ENCODE measurements at regions not wholly inside any gene's neighbourhood (a gene's known extent, or its start where the extent isn't known, plus 50 kb on each side); places are given as distances from the start of the nearest gene placed in this dataset.

DNA sequence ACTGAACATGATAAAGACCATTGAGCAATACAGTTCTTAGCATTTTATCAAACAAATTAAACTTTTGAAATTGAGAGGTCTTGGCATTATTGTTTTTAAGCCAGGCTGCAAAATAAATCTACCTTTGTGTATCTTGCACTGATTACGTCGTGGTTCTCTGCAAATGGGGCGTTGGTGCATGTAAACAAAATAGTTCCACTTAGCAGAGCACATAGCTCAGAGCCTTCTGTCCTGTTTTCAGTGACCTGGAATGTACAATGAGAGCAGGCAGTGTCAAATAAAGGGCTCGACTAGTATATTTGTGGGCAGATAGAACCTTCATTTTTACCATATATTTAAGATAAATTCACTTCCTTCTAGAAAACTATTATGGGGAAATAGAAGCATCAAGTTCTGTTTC is 333.9 kb upstream of the SMIM30 start:
- DNase-seq = no peak

DNA sequence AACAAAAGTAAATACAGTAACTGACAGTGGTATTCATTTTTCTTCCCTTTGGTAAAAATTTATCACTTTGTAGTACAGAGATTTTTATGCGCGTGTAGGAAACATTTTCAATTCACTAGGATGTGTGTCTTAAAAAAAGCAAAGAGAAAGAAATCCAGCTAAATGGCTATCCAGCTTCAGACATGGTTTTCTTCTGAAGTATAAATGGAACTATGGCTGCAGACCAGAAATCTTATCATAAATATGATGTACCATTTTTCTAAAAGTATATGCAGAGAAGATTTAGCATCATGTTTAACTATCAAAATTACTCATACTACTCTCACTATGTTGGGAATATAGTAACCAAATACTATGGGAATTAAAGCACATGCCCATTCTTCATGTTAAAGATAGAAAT is 328.4 kb upstream of the SMIM30 start:
- DNase-seq = no peak

DNA sequence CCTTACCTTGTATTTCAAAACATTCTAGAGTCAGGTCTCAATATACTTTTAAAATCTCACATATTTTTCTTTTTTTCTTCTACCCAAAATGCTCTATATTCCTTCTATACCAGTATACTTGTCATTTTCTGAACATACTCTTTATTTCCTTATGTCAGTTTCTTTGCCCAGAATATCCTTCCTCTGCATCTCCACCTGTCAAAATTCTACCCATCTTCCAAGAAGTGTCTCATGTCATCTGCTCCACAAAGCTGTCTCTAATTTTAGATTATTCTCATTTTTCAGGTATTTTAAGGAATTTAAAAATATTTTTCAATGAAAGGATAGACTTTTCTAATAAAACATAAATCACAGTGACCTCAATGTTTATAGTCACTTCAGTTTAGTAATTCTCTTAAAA is 328.0 kb upstream of the SMIM30 start:
- no peak for DNase-seq

DNA sequence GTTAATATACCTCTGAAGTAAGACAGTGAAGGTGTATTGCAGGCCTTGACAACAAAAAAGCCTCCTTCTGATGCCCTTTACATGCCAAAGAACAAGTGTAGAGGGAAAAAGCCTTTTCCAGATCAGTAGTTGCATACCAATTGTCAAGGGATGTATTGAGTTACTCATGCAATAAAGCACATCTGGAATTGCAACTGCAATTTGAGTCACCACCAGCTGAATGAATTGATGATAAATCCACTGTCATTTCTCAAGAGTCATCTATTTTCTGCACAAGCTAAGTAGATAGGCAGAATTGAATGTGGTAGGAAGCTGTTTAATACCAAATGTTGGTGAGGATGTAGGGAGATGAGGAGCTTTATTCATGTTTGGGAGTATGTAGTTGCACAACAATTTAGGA is 325.9 kb upstream of the SMIM30 start:
- no peak for DNase-seq

DNA sequence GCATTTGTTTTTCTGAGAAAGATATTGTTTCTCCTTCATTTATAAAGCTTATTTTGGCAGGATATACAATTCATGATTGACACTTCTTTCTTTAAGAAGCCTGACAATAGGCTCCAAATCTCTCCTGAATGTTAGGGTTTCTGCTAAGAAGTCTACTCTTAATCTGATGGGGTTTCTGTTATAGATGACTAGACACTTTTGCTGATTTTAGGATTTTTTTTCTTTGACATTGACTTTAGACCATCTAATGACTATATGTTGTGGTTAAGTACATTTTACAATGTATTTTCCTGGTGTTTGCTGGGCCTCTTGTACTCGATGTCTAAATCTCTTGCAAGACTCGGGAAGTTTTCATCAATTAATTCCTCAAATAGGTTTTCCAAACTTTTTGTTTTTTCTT is 321.8 kb upstream of the SMIM30 start:
- no peak for DNase-seq

DNA sequence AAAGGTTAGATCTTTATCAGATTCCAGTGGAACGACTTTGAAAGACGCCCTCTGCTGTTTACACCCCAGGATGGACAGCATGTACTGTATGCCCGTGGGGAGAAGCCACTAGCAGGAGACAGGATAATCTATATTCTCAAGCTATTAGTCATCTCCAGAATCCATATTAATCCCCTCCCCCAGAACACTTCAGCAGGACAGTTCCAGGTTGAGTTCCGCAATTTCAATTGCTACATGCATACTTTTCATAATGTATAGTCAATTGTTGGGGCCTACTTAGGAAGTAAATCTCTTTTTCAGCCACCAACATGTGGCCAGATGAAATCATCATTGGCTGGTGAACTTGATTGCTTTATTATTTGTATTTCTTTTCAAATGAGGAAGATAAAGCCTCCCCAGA is 313.1 kb upstream of the SMIM30 start:
- no peak for DNase-seq

DNA sequence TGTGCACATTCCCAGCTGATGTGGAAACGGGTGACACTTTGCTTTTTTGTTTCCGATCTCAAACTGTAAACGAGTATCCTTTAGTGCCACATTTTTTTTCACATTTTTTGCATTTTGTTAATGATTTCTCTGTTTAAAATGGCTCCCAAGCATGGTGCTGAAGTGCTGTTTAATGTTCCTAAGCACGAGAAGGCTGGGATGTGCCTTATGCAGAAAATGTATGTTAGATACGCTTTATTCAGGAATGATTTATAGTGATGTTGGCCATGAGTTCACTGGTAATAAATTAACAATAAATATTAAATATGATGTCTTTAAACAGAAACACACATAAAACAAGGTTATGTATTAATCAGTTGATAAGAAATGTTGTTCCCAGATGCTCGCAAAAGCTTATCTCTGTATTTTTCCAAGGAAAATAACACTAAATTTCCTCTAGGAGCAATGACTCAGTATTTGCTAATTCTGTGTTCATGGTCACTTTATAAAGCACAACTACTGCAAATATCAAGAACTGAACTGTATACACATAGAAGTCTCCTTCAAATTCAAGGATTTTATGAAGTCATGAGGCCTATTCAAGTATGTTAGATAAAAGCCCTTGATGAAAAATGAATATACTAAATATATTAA is 305.9 kb upstream of the SMIM30 start:
- no peak for DNase-seq

DNA sequence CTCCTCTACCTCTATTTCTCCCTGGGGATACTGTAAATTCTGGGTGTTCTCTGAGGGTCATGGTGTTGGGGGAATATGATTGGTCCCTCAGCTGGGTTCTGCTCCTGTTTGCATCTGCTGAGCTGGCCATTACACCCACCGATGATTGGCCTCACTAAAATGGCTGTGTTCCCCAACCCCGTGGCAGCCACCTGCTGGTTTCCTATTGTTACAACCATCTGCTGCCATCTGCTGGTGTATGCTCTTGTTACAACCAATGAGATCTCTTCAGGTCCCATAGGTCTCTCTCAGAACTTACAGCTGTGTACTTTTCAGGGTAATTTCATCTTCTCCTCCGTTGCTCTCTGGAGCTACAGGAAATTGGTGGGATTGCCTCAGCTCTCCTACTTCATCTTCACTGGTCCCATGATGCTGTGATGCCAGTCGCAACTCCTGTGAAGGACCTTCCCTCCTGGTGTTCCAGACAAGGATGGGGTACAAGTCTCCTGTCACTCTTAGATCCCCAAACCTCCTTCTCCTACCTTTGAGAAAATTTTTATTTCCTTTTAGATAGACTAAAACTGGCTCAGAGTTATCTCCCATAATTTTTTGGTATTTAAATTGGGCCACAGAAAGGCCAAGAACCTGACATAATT is 303.5 kb upstream of the SMIM30 start:
- DNase-seq = peak; percentile 76 to 82

DNA sequence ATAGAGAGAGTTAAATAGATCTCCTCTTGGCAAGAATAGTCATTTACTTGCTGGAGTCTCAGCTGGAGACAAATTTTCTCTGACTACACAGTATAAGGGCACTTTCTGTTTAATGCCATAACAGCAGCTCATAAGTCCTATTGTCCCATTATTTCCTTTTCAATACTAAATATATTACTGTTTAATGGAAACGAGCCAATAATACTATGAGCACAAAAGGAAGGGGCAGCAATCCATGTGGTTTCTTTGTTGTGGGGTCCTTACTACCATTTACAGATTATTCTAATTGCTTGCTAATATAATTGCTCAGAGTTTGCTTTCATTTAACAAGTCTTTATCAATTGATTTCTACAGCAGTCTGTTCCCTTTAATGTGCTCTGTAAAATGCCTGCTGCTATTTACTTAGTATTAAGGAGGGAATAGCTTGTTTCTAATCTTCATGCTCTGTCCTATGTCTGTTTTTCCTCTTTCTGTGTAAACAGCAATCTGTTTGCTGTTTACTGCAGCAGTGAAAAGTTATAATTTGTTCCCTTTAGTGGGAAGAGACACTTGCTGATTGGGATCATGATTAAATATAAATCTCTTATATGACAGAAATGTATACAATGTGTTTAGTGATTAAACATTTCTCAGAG is 296.2 kb upstream of the SMIM30 start:
- no peak for DNase-seq

DNA sequence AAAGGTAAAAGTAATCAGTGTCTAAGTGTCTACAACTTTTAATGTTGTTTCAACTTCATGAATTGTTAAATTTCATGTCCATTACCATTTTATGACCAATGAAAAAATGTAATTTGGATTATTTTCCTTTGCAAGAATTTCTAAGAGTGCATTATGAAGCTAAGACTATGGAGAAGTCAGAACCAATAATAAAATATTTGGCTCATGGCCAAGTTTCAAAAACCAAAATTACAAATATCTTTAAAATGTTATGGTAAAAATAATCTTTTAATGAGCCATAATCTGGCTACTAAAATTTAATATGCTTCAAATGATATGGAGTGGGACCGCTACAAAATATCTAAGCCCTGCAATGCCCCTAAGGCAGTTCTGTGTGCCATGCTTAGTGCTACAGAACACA is 294.1 kb upstream of the SMIM30 start:
- no peak for DNase-seq

DNA sequence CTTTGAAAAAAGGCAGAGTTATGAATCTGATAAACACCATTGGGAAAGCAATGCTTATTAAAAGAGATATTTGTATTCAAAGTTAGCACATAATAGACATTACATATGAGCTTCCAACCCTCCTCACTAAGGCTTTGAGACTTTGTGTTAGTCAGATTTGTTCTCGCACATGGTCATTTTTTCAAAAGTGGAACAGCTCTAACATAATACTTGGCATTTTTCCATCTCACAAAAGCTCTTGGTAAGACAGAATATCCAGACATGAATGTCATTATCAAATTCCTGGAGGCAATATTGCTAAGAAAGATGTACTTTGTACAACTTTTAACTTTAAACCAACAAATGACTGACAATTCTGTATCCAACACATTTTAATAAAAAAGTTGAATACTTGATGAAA is 292.4 kb upstream of the SMIM30 start:
- no peak for DNase-seq

DNA sequence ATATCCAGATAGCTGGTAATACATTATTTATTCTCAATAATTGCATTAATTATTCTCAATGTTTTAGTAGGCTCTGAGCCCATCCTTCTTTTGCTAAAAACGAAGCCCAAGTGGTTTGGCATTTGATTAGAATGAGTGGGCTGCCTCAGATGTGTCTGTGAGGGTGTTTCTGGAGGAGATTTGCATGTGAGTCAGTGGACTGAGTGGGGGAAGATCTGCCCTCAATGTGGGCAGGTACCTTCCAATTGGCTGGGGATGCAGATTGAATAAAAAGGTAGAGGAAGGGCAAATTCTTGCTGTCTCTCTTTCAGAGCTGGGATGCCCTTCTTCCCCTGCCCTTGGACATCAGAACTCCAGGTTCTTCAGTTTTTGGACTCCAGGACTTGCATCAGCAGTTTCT is 290.6 kb upstream of the SMIM30 start:
- no peak for DNase-seq

DNA sequence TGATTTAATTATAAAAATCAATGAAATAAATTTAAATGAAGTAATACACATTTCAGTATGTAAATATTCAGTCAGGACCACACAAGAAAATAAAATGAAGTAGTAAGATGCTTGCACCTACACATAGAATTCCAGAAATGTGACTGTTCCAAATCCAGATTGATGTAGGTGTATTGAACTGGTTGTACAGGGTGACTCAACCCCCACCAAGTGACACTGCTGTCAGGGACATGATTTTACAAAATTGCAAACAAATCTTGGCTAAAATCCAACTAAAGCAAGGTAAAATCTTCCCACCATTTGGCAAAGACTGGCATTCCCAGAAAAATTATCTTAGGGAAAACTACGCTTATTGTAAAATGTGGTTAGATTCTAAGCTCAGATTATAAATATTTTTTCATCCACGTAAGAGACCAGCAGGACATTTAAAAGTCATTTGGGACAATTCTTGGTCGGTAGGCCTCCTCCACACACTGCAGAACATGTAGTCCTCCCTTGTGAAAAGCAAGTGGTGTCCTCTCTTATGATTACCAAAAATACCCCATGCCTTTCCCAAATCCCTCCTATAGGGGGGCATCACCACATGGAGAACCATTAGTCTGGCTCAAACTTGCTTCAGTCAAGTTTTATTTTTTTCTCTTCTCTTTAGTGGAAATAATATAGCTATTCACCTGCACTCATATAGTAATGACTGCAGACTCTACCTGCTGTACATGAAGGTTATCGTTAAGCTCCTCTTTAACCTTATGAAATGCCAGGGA is 287.1 kb upstream of the SMIM30 start:
- DNase-seq = no peak

DNA sequence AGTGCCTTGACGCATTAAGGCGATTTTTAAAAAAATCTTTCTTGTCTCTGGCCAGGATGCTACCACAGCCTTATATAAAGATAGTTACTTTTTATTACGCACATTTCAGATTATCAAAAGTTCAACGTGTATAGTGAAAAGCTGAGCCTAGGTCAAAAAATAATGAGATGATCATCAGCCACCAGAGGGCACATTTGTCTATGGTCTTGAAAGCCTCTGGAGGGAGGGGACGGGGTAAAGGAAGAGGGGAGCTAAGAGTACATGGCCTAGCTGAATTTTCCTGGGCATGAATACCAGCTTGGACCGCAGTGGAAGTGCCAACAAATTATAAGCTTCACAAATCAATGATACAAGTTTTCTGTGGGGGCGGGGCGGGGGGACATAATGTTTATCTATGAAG is 285.9 kb upstream of the SMIM30 start:
- DNase-seq = no peak

DNA sequence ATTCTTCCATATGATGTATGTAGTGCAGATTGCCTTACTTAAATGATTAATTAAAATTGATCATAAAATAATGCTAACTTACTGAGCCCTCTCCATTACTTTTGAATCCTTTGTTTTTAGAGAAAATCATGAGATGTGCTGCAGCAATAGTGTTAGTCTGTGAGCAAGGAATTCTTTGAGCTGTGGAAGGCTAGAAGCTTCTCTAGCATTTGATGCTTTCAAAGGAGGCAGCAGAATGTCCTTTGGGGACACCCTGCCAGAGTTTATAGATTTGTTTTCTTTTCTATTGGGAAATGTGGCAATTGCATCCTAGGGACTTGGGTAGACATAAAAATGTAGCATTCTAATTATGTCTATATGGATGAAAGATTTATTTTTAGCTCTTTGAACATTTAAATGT is 284.1 kb upstream of the SMIM30 start:
- DNase-seq = no peak

DNA sequence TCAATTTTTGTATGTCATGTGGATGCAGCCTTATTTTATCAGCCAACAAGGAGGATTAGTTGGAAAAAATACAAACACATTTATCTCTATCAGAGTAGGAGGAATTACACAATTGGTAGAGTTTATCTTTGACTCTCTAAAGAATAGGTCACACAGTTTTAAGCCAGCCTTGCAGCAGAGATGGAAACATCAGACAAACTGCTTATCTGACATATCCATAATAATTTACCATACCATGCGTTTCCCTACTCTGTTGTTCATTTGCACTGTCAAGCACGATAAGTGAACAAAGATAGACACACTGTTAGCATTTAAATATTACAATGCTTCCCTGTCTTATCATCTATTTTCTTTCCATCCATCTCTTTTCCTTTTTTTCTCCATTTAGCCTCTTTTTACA is 283.7 kb upstream of the SMIM30 start:
- no peak for DNase-seq

DNA sequence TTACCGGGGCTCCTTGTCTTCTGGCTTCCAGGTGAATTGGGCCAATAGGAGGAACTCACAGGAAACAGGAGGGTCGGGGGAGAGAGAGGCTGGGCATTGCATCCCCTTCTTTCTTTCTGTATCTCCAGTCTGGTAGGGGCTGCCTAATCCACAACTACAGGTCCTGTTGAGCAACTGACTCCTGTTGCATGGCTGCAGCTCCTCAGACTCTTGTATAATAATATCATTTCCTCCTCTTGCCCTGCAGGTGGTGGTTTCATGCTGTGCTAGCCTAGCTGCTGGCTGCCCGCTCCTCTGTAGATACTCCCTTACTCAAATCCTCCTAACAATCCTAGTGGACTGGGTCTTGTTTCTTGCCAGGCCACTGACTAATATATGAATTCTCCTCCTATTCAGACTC is 276.5 kb upstream of the SMIM30 start:
- DNase-seq = no peak

DNA sequence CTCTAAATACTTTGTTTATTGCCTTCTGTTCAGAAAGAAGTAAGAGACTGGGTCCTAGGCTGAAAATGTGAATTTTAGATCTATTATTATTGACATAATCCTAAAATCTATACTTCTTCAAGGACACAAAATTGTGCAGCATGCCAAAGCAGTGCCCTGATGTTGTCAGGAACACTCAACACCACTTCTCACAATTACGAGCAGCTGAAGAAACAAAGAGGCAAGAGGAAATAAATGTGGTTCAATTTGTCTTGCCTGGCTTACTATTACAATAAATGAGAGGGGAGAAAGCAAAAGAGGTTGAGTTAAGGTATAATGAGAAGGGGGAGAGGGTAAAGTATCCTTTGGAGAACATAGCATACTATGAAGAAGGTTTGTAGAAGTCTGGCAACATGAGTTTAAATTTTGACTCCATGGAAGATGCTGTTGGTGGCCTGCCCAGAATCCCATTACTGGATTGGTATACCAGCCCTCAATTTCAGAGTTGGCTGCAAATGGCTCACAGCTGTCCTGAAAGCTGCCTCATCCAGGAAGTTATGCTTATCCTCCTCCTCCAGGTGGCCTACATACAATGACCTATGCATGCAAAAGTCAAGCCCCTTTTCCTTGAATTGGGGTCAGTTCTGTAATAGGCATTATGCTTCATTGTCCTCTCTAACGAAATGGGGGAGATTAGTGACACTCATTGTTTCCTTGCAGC is 274.6 kb upstream of the SMIM30 start:
- no peak for DNase-seq

DNA sequence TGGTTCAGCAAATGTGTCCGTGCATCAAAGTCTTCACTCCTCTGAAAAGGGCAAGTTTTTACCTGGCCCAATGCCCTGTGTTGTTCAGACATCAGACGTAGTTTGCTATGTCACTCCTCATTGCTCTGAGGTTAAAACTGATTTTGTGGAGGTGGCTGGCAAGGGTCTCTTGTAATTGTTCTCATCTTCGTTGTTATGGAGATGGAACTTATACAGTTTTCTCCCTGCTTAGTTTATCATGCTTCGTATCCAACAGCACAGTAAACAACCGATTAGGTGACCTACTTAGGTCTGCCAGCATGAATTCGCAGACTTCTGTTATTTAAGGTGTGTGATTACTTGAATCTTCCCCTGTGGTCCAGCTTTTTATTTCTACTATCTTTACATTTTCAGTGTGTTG is 274.1 kb upstream of the SMIM30 start:
- no peak for DNase-seq

DNA sequence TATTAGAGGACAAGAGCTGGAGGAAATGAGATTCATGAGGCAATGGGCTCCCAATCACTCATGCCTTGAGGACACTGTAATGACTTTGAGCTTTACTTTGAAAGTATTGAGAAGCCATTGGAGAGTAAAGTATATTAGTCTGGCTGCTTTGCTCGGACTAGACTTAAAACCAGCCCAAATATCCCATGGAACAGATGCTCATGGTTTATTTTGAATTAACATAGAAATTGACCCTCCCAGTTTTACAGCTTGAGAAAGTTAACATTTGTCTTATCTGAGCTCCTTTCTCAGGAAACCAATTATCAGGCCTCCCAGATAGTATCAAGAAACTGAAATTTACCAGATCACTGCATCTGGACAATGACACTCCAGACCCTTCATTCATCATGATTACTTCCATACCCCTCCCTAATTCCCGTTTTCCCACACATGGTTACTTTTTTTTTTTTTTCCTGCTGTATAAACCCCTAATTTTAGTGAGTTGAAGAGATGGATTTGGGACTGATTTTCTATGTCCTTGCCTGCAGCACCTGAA is 270.8 kb upstream of the SMIM30 start:
- no peak for DNase-seq

DNA sequence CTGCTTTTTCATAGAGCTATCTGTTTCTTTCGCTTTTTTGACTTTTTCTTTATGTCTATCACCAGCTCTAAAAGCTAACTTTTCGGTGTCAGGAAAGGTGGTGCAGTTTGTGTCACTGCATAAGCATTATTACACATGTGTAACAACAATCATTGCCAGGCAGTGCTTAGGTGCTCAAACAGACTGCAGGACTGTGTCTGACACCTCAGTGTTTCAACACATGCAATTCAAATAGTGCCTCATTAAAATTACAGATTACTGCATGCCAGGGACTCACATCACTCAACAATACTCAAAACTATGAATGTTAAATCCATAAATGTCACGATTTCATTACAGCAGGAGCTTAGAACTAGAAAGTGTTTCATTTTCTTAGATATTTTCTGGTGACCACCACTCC is 265.3 kb upstream of the SMIM30 start:
- no peak for DNase-seq

DNA sequence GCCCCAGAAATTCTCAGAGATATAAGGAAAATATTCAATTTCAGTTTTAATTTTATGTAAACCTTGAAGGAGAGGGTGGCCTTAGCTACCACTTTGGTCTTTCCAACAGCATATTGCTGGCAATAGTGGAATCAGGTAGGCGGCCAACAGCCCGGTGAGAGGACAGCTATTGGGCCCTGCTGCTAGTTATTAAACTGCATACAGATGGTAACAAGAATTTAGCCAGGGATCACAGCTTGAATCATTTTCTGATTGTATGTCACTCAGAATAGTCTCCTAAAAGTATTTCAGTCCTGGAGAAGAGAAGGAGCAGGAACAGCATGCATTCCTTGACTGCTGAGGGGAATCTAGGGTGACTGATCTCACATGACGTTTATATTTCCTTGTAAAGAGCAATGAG is 261.4 kb upstream of the SMIM30 start:
- no peak for DNase-seq

DNA sequence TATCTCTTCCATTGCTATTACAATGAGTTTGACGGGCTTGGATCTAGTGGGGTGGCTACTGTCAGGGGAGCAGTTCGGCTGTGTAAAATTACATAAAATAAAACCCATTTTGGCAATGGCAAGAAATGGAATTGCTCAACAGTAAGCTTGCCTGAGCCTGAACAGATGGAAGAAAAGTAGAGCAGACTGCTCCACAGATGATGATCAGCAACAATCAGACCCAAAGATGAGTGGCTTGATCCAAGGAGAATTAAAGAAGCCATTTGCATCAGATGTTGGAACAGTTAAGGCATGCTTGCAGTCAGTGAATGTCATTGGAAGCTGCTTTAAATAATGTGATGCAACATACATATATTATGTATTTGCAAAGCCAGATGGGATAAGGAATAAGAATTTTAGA is 256.6 kb upstream of the SMIM30 start:
- DNase-seq = no peak
